ENCODE measurements at regions not wholly inside any gene's neighbourhood (a gene's known extent, or its start where the extent isn't known, plus 50 kb on each side); places are given as distances from the start of the nearest gene placed in this dataset.

GRCh38 chr5:145637396-145637795 lies 197.7 kb downstream of the PRELID2 start:
- no peak for TF ChIP-seq CTCF (IDR thresholded peaks at IDR 0.05)

GRCh38 chr5:145636371-145636770 lies 198.8 kb downstream of the PRELID2 start:
- no peak for TF ChIP-seq CTCF (IDR thresholded peaks at IDR 0.05)

GRCh38 chr5:145633474-145633873 lies 201.7 kb downstream of the PRELID2 start:
- no peak for TF ChIP-seq CTCF (IDR thresholded peaks at IDR 0.05)

GRCh38 chr5:145632701-145633100 lies 202.4 kb downstream of the PRELID2 start:
- TF ChIP-seq CTCF (IDR thresholded peaks at IDR 0.05), result no peak

- TF ChIP-seq CTCF (IDR thresholded peaks at IDR 0.05), result no peak
Observed at GRCh38 chr5:145629047-145629446, 206.1 kb downstream of the PRELID2 start.

- TF ChIP-seq CTCF (IDR thresholded peaks at IDR 0.05), result no peak
Observed at GRCh38 chr5:145628525-145628924, 206.6 kb downstream of the PRELID2 start.

- no peak for TF ChIP-seq CTCF (IDR thresholded peaks at IDR 0.05)
Observed at GRCh38 chr5:145619806-145620310, 215.3 kb downstream of the PRELID2 start.

GRCh38 chr5:145598983-145599382 lies 236.2 kb downstream of the PRELID2 start:
- no peak for TF ChIP-seq CTCF (IDR thresholded peaks at IDR 0.05)

All from LNCAP (cell line).